Neural cell (in vitro differentiated cells): ENCODE measurements at regions not wholly inside any gene's neighbourhood (a gene's known extent, or its start where the extent isn't known, plus 50 kb on each side); places are given as distances from the start of the nearest gene placed in this dataset.

ENCODE experiments used
- H2AFZ ChIP-seq: fragments of 200-600, 300-800 bp; sonication (generic), shearing (Covaris generic); 2 replicates; pipeline ENCODE4 v1.6.0; 2014; ENCODE audit warnings: low read depth, mild to moderate bottlenecking, antibody characterized with exemption, low read length, moderate library complexity
- H3F3A ChIP-seq: fragments of 200-600 bp; shearing (Covaris generic); 2 replicates; pipeline ENCODE4 v1.6.1; 2016; ENCODE audit warnings: mild to moderate bottlenecking, moderate library complexity, mixed read lengths, antibody characterized with exemption, low read length; ENCODE audit not compliant: insufficient read depth, poor library complexity, severe bottlenecking
- H3K27ac ChIP-seq: fragments of 200-600, 300-800 bp; sonication (generic), shearing (Covaris generic); 2 replicates; pipeline ENCODE4 v1.5.1; 2014; ENCODE audit warnings: mild to moderate bottlenecking, low read length, moderate library complexity
- H3K27me3 ChIP-seq: fragments of 300-800, 200-600 bp; sonication (generic), shearing (Covaris generic); 2 replicates; pipeline ENCODE4 v1.6.0; 2014; ENCODE audit warnings: mild to moderate bottlenecking, low read depth, low read length, moderate library complexity; ENCODE audit not compliant: insufficient read depth
- H3K36me3 ChIP-seq: fragments of 300-800, 200-600 bp; sonication (generic), shearing (Covaris generic); 2 replicates; pipeline ENCODE4 v1.5.1; 2014; ENCODE audit warnings: mild to moderate bottlenecking, antibody characterized with exemption, low read length, moderate library complexity; ENCODE audit not compliant: insufficient read depth
- H3K4me2 ChIP-seq: fragments of 300-800, 200-600 bp; sonication (generic), shearing (Covaris generic); 2 replicates; pipeline ENCODE4 v1.6.0; 2014; ENCODE audit warnings: mild to moderate bottlenecking, low read length
- H3K4me3 ChIP-seq: fragments of 300-800, 200-600 bp; sonication (generic), shearing (Covaris generic); 2 replicates; pipeline ENCODE4 v1.5.1; 2014; ENCODE audit warnings: mild to moderate bottlenecking, low read length, moderate library complexity
- H3K79me2 ChIP-seq: fragments of 200-600 bp; shearing (Covaris generic); replicated peaks from 2 replicates; pipeline ENCODE4 v1.6.0; 2014; ENCODE audit warnings: mild to moderate bottlenecking, low read length, moderate library complexity; ENCODE audit not compliant: insufficient read depth
- H3K9ac ChIP-seq: fragments of 300-800, 200-600 bp; sonication (generic), shearing (Covaris generic); 2 replicates; pipeline ENCODE4 v1.6.1; 2016; ENCODE audit warnings: mild to moderate bottlenecking, low read length, mixed read lengths
- H3K9me2 ChIP-seq: fragments of 200-600 bp; shearing (Covaris generic); 2 replicates; pipeline ENCODE4 v1.6.1; 2016; ENCODE audit warnings: mild to moderate bottlenecking, low read length, mixed read lengths; ENCODE audit not compliant: insufficient read depth
- H3K9me3 ChIP-seq: fragments of 200-600, 300-800 bp; sonication (generic), shearing (Covaris generic); 2 replicates; pipeline ENCODE4 v1.6.1; 2016; ENCODE audit warnings: mild to moderate bottlenecking, mixed run types, low read length, moderate library complexity, mixed read lengths
- H4K20me1 ChIP-seq: fragments of 200-600 bp; shearing (Covaris generic); 2 replicates; pipeline ENCODE4 v1.6.1; 2016; ENCODE audit warnings: mild to moderate bottlenecking, mixed run types; ENCODE audit not compliant: insufficient read depth
- EP300 ChIP-seq: fragments of 450-650 bp; conservative IDR thresholded peaks from 2 replicates; pipeline ENCODE4 v1.6.1; 2014; ENCODE audit warnings: antibody characterized with exemption, mild to moderate bottlenecking, moderate library complexity; ENCODE audit not compliant: poor library complexity, severe bottlenecking
- EZH2 ChIP-seq: fragments of 200-600, 300-800 bp; shearing (Covaris generic), sonication (generic); IDR thresholded peaks from 2 replicates; pipeline ENCODE4 v1.6.1; 2014; ENCODE audit warnings: antibody characterized with exemption, low read length, borderline replicate concordance, mild to moderate bottlenecking; ENCODE audit not compliant: insufficient read depth, poor library complexity, severe bottlenecking
- MXI1 ChIP-seq: fragments of 450-650 bp; conservative IDR thresholded peaks from 2 replicates; pipeline ENCODE4 v1.6.1; 2014; ENCODE audit warnings: antibody characterized with exemption, mild to moderate bottlenecking; ENCODE audit not compliant: poor library complexity, severe bottlenecking
- POLR2AphosphoS5 ChIP-seq: IDR thresholded peaks from 2 replicates; pipeline ENCODE4 v1.6.1; 2012
- RAD21 ChIP-seq: fragments of 450-650 bp; conservative IDR thresholded peaks from 2 replicates; pipeline ENCODE4 v1.6.1; 2014; ENCODE audit warnings: antibody characterized with exemption, mild to moderate bottlenecking, moderate library complexity
- SMC3 ChIP-seq: fragments of 450-650 bp; conservative IDR thresholded peaks from 2 replicates; pipeline ENCODE4 v1.6.1; 2014; ENCODE audit warnings: antibody characterized with exemption, mild to moderate bottlenecking, moderate library complexity; ENCODE audit not compliant: poor library complexity
- TAF1 ChIP-seq: IDR thresholded peaks from 2 replicates; pipeline ENCODE4 v1.6.1; 2012; ENCODE audit warnings: low read depth
- TF ChIP-seq, protein P1 (sequence below): fragments of 450-650 bp; IDR thresholded peaks from 2 replicates; pipeline ENCODE4 v1.5.1; 2014; ENCODE audit warnings: antibody characterized with exemption, mild to moderate bottlenecking, moderate library complexity; ENCODE audit not compliant: poor library complexity, severe bottlenecking
- TF ChIP-seq, protein P2 (sequence below): IDR thresholded peaks from 2 replicates; pipeline ENCODE4 v1.6.1; 2012; ENCODE audit warnings: borderline replicate concordance

DNA sequence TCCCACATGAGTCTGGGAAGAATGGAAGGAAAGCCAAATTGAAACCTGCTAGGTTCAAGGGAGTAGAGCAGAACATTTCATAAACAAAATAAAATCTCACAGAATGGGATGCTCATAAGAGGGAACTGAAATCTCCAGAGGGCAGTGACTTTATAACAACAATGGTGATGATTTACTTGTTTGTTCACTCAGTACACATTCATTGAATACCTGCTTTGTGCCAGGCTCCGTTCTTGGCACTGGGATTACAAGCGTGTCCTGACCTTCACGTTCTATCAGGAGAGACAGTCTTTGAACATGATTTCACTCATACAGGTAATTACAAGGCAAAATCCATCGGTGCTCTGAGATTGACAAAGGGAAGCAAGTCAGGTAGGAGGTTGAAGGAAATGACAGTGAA, 356.3 kb downstream of the HAPSTR1 start:
- H3K27ac ChIP-seq = no peak overlapping the region
- no peak overlapping the region for H2AFZ ChIP-seq
- no peaks in the 10 kb centered on the region for H3F3A ChIP-seq
- no peaks in the 10 kb centered on the region for H3K27me3 ChIP-seq
- no peaks in the 10 kb centered on the region for H4K20me1 ChIP-seq
- no peaks in the 10 kb centered on the region for H3K9me3 ChIP-seq
- no peaks in the 10 kb centered on the region for H3K79me2 ChIP-seq
- H3K4me3 ChIP-seq = no peak overlapping the region
- H3K4me2 ChIP-seq = no peak overlapping the region
- TF ChIP-seq EZH2 = no peak
- TF ChIP-seq RAD21 = no peak
- no peak for TF ChIP-seq MXI1
- TF ChIP-seq EP300 = no peak
- no peaks in the 10 kb centered on the region for H3K9me2 ChIP-seq
- no peaks in the 10 kb centered on the region for H3K36me3 ChIP-seq
- H3K9ac ChIP-seq = no peak overlapping the region

DNA sequence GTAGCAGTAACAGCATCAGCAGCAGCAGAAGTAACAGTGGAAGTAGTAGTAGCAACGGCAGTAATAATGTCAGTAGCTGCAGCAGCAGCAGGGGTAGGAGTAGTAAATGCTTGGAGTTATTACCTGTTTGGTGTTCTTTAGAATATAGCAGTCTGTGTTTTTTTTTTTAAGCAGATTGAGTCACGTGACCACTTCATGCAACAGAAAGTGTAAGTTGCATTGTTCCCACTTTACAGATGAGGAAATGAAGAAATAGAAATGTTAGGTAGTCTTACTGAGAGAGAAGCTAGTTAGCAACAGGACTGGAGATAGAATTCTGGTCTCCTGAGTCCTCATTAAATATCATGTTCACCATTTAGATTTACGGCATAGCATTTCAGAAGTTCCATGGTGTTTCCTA, 358.2 kb downstream of the HAPSTR1 start:
- no peaks in the 10 kb centered on the region for H3K9me2 ChIP-seq
- H3K4me3 ChIP-seq = no peak overlapping the region
- no peak overlapping the region for H3K4me2 ChIP-seq
- H3K27me3 ChIP-seq = no peaks in the 10 kb centered on the region
- H2AFZ ChIP-seq = no peak overlapping the region
- H3K27ac ChIP-seq = no peak overlapping the region
- H3K9me3 ChIP-seq = no peaks in the 10 kb centered on the region
- no peaks in the 10 kb centered on the region for H3K36me3 ChIP-seq
- H3K9ac ChIP-seq = no peak overlapping the region
- TF ChIP-seq, protein P1, sequence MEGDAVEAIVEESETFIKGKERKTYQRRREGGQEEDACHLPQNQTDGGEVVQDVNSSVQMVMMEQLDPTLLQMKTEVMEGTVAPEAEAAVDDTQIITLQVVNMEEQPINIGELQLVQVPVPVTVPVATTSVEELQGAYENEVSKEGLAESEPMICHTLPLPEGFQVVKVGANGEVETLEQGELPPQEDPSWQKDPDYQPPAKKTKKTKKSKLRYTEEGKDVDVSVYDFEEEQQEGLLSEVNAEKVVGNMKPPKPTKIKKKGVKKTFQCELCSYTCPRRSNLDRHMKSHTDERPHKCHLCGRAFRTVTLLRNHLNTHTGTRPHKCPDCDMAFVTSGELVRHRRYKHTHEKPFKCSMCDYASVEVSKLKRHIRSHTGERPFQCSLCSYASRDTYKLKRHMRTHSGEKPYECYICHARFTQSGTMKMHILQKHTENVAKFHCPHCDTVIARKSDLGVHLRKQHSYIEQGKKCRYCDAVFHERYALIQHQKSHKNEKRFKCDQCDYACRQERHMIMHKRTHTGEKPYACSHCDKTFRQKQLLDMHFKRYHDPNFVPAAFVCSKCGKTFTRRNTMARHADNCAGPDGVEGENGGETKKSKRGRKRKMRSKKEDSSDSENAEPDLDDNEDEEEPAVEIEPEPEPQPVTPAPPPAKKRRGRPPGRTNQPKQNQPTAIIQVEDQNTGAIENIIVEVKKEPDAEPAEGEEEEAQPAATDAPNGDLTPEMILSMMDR = no peak
- TF ChIP-seq RAD21 (no peak), EZH2 (no peak), TAF1 (no peak), EP300 (no peak), MXI1 (no peak), SMC3 (no peak), POLR2AphosphoS5 (no peak)
- TF ChIP-seq, protein P2, sequence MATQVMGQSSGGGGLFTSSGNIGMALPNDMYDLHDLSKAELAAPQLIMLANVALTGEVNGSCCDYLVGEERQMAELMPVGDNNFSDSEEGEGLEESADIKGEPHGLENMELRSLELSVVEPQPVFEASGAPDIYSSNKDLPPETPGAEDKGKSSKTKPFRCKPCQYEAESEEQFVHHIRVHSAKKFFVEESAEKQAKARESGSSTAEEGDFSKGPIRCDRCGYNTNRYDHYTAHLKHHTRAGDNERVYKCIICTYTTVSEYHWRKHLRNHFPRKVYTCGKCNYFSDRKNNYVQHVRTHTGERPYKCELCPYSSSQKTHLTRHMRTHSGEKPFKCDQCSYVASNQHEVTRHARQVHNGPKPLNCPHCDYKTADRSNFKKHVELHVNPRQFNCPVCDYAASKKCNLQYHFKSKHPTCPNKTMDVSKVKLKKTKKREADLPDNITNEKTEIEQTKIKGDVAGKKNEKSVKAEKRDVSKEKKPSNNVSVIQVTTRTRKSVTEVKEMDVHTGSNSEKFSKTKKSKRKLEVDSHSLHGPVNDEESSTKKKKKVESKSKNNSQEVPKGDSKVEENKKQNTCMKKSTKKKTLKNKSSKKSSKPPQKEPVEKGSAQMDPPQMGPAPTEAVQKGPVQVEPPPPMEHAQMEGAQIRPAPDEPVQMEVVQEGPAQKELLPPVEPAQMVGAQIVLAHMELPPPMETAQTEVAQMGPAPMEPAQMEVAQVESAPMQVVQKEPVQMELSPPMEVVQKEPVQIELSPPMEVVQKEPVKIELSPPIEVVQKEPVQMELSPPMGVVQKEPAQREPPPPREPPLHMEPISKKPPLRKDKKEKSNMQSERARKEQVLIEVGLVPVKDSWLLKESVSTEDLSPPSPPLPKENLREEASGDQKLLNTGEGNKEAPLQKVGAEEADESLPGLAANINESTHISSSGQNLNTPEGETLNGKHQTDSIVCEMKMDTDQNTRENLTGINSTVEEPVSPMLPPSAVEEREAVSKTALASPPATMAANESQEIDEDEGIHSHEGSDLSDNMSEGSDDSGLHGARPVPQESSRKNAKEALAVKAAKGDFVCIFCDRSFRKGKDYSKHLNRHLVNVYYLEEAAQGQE = no peak
- no peaks in the 10 kb centered on the region for H3F3A ChIP-seq
- H3K79me2 ChIP-seq = no peaks in the 10 kb centered on the region
- no peaks in the 10 kb centered on the region for H4K20me1 ChIP-seq

DNA sequence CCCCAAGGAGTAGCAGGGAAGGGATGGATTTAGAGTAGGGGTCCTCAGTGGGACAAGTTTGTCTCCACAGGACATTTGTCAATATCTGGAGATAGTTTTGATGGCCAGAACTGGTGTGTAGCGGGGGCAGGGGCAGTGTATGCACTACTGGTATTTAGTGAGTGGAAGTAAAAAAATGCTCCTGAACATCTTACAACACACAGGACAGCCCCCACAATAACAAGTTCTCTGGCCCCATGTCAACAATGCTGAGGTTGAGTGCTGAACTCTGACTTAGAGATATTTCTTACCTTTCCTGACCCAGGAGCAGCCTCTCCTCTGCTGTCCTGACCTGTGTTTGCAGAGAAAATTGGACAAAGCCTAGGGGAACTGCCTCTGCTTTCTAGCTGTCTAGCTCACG, 365.8 kb downstream of the HAPSTR1 start:
- H3K9me3 ChIP-seq = no peaks in the 10 kb centered on the region
- no peaks in the 10 kb centered on the region for H3K79me2 ChIP-seq
- H4K20me1 ChIP-seq = no peaks in the 10 kb centered on the region
- TF ChIP-seq, protein P1 = no peak
- TF ChIP-seq EP300 (no peak), RAD21 (no peak), SMC3 (no peak)
- no peak overlapping the region for H3K4me2 ChIP-seq
- no peak overlapping the region for H3K9ac ChIP-seq
- no peaks in the 10 kb centered on the region for H3K27me3 ChIP-seq
- H3K4me3 ChIP-seq = no peak overlapping the region
- H3K9me2 ChIP-seq = no peaks in the 10 kb centered on the region
- H3K36me3 ChIP-seq = no peaks in the 10 kb centered on the region
- no peak overlapping the region for H2AFZ ChIP-seq
- H3K27ac ChIP-seq = no peak overlapping the region
- H3F3A ChIP-seq = no peaks in the 10 kb centered on the region
